H9 (cell line): ENCODE measurements at regions not wholly inside any gene's neighbourhood (a gene's known extent, or its start where the extent isn't known, plus 50 kb on each side); places are given as distances from the start of the nearest gene placed in this dataset.

Source experiments
- DNase-seq: peaks from one replicate; pipeline ENCODE4 v3.0.0-alpha.2; 2017
- H2AFZ ChIP-seq: one replicate; pipeline ENCODE4 v1.6.1; 2013; ENCODE audit warnings: mild to moderate bottlenecking, low read length, control low read depth, moderate library complexity
- H2AK5ac ChIP-seq: 2 replicates; pipeline ENCODE4 v1.6.1; 2013; ENCODE audit warnings: low read length, control low read depth, mixed read lengths; ENCODE audit not compliant: insufficient read length
- H2BK120ac ChIP-seq: one replicate; pipeline ENCODE4 v1.6.1; 2013; ENCODE audit warnings: low read depth, mild to moderate bottlenecking, low read length, control low read depth, inconsistent platforms; ENCODE audit not compliant: poor library complexity, severe bottlenecking
- H2BK12ac ChIP-seq: 2 replicates; pipeline ENCODE4 v1.6.1; 2013; ENCODE audit warnings: low read length, control low read depth, mixed read lengths, low read depth; ENCODE audit not compliant: insufficient read length
- H2BK15ac ChIP-seq: 2 replicates; pipeline ENCODE4 v1.6.1; 2013; ENCODE audit warnings: low read depth, low read length, control low read depth
- H2BK20ac ChIP-seq: one replicate; pipeline ENCODE4 v1.6.1; 2013; ENCODE audit warnings: low read depth, mild to moderate bottlenecking, low read length, control low read depth, inconsistent platforms; ENCODE audit not compliant: poor library complexity, severe bottlenecking
- H2BK5ac ChIP-seq: 2 replicates; pipeline ENCODE4 v1.6.1; 2013; ENCODE audit warnings: low read length, control low read depth, mixed read lengths; ENCODE audit not compliant: insufficient read length
- H3K14ac ChIP-seq: 2 replicates; pipeline ENCODE4 v1.6.1; 2013; ENCODE audit warnings: low read length, control low read depth; ENCODE audit not compliant: insufficient read depth
- H3K18ac ChIP-seq: 2 replicates; pipeline ENCODE4 v1.6.1; 2013; ENCODE audit warnings: low read depth, mild to moderate bottlenecking, mixed read lengths, low read length, control low read depth; ENCODE audit not compliant: insufficient read length
- H3K23ac ChIP-seq: 2 replicates; pipeline ENCODE4 v1.6.1; 2013; ENCODE audit warnings: low read length, control low read depth, mixed read lengths, low read depth; ENCODE audit not compliant: insufficient read length
- H3K23me2 ChIP-seq: 2 replicates; pipeline ENCODE4 v1.6.1; 2013; ENCODE audit warnings: low read depth, mild to moderate bottlenecking, mixed read lengths, low read length, control low read depth; ENCODE audit not compliant: insufficient read length, poor library complexity, severe bottlenecking
- H3K27ac ChIP-seq: 2 replicates; pipeline ENCODE4 v1.5.1; 2013; ENCODE audit warnings: low read length, control low read depth, mixed read lengths, low read depth; ENCODE audit not compliant: insufficient read length
- H3K27me3 ChIP-seq: 2 replicates; pipeline ENCODE4 v1.6.1; 2013; ENCODE audit warnings: low read length, control low read depth, inconsistent platforms; ENCODE audit not compliant: insufficient read depth
- H3K4ac ChIP-seq: 2 replicates; pipeline ENCODE4 v1.6.1; 2013; ENCODE audit warnings: low read depth, mild to moderate bottlenecking, control low read depth, inconsistent platforms, low read length, moderate library complexity
- H3K4me1 ChIP-seq: 2 replicates; pipeline ENCODE4 v1.6.1; 2013; ENCODE audit warnings: low read length, control low read depth, inconsistent platforms; ENCODE audit not compliant: insufficient read depth
- H3K4me2 ChIP-seq: 2 replicates; pipeline ENCODE4 v1.6.1; 2013; ENCODE audit warnings: low read length, control low read depth, mixed read lengths; ENCODE audit not compliant: insufficient read length, insufficient read depth
- H3K56ac ChIP-seq: 2 replicates; pipeline ENCODE4 v1.6.1; 2013; ENCODE audit warnings: low read depth, mild to moderate bottlenecking, mixed read lengths, low read length, control low read depth; ENCODE audit not compliant: insufficient read length
- H3K79me1 ChIP-seq: 2 replicates; pipeline ENCODE4 v1.6.1; 2013; ENCODE audit warnings: low read depth, mild to moderate bottlenecking, moderate library complexity, low read length, control low read depth, inconsistent platforms; ENCODE audit not compliant: insufficient read depth, poor library complexity, severe bottlenecking
- H3K79me2 ChIP-seq: 2 replicates; pipeline ENCODE4 v1.6.1; 2013; ENCODE audit warnings: low read length, control low read depth, inconsistent platforms; ENCODE audit not compliant: insufficient read depth
- H3K9ac ChIP-seq: 2 replicates; pipeline ENCODE4 v1.6.1; 2013; ENCODE audit warnings: low read length, control low read depth, mixed read lengths; ENCODE audit not compliant: insufficient read length; ENCODE audit errors: extremely low read depth
- H3K9me3 ChIP-seq: one replicate; pipeline ENCODE4 v1.6.1; 2013; ENCODE audit warnings: low read depth, low read length, inconsistent platforms; ENCODE audit not compliant: control insufficient read depth
- H3T11ph ChIP-seq: one replicate; pipeline ENCODE4 v1.6.1; 2013; ENCODE audit warnings: mild to moderate bottlenecking, low read length, control low read depth, inconsistent platforms
- H4K20me1 ChIP-seq: one replicate; pipeline ENCODE4 v1.6.1; 2013; ENCODE audit not compliant: control insufficient read depth, insufficient read length, insufficient read depth
- H4K5ac ChIP-seq: 2 replicates; pipeline ENCODE4 v1.6.1; 2013; ENCODE audit warnings: low read depth, mild to moderate bottlenecking, mixed read lengths, low read length, control low read depth; ENCODE audit not compliant: insufficient read length
- H4K8ac ChIP-seq: replicated peaks from 2 replicates; pipeline ENCODE4 v1.6.1; 2013; ENCODE audit warnings: low read length, control low read depth, mixed read lengths, low read depth; ENCODE audit not compliant: insufficient read length
- H4K91ac ChIP-seq: 2 replicates; pipeline ENCODE4 v1.6.1; 2013; ENCODE audit warnings: low read depth, mild to moderate bottlenecking, moderate library complexity, mixed read lengths, low read length, control low read depth; ENCODE audit not compliant: insufficient read length
- H3K27ac Mint-ChIP-seq, 3 experiments: 2 replicates in 2 of 3; 3 replicates in 1 of 3; pipeline ENCODE4 v1.8.0; 2020 to 2021; ENCODE audit warnings: mixed read lengths in 3 of 3, mild to moderate bottlenecking in 1 of 3, moderate library complexity in 1 of 3
- H3K27me3 Mint-ChIP-seq: 2 replicates; pipeline ENCODE4 v1.8.0; 2021; ENCODE audit warnings: low read depth, mild to moderate bottlenecking, moderate library complexity, mixed read lengths
- H3K36me3 Mint-ChIP-seq, 3 experiments: 2 replicates in 2 of 3; 3 replicates in 1 of 3; pipeline ENCODE4 v1.8.0; 2020 to 2021; ENCODE audit warnings: low read depth in 3 of 3, mixed read lengths in 3 of 3; ENCODE audit not compliant: insufficient read depth in 1 of 3
- H3K4me1 Mint-ChIP-seq, 2 experiments: 2 replicates each; pipeline ENCODE4 v1.8.0; 2020; ENCODE audit warnings: mixed read lengths in 2 of 2
- H3K4me3 Mint-ChIP-seq, 2 experiments: 2 replicates in 1 of 2; 3 replicates in 1 of 2; pipeline ENCODE4 v1.8.0; 2020 to 2021; ENCODE audit warnings: mild to moderate bottlenecking in 2 of 2, mixed read lengths in 2 of 2, moderate library complexity in 1 of 2
- H3K9me3 Mint-ChIP-seq, 2 experiments: 2 replicates in 1 of 2; 3 replicates in 1 of 2; pipeline ENCODE4 v1.8.0; 2020; ENCODE audit warnings: mild to moderate bottlenecking in 2 of 2, mixed read lengths in 2 of 2, moderate library complexity in 1 of 2
- WGBS: extraction: QIAGEN DNeasy Blood & Tissue Kit; methylation state at CpG from one replicate; pipeline ENCODE4 v1.1.7; 2013; ENCODE audit warnings: missing lambda C conversion rate, low lambda C conversion rate, mixed read lengths; ENCODE audit not compliant: insufficient read length; ENCODE audit errors: extremely low coverage; 5-methylcytosine and 5-hydroxymethylcytosine counted together
- TF ChIP-seq, protein P1 (sequence below): fragments of 200-600 bp; sonication (generic); conservative IDR thresholded peaks from 3 replicates; pipeline ENCODE4 v1.8.0; 2021; ENCODE audit warnings: antibody characterized with exemption, mild to moderate bottlenecking

DNA sequence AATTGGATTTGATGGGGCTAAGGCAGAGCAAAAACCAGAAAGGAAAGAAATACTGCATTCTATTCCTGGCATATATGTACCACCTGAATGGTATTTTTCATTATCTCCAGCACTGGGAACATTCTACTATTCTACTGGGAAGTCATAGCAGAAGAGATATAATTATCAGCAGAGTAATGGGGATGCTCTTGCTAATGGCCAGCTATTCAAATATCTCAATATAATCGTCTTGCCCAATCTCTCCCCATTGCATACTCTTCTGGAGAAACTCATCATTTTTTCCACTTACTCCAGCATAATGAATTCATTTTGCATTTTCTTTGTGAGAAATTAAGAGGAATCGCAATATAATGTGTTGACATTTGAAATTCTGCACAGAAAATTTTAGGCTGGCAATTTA is 1794.7 kb upstream of the PIK3C3 start:
- Histone ChIP-seq H3K9ac (no peak overlapping the region), H3K4me2 (no peak overlapping the region), H4K91ac (no peak overlapping the region), H2AFZ (no peak overlapping the region), H3K23me2 (no peaks in the 10 kb centered on the region), H2AK5ac (no peak overlapping the region), H4K20me1 (no peaks in the 10 kb centered on the region), H3K23ac (no peak overlapping the region), H4K8ac (no peak overlapping the region), H2BK15ac (no peak overlapping the region), H3K56ac (no peak overlapping the region), H3K27ac (no peak overlapping the region), H3K79me2 (no peaks in the 10 kb centered on the region), H3K18ac (no peak overlapping the region), H2BK5ac (no peak overlapping the region), H3K4me1 (no peaks in the 10 kb centered on the region), H2BK12ac (no peak overlapping the region), H3K79me1 (no peaks in the 10 kb centered on the region), H3K9me3 (no peaks in the 10 kb centered on the region), H3K27me3 (no peaks in the 10 kb centered on the region), H3T11ph (no peak overlapping the region), H2BK20ac (no peak overlapping the region), H3K14ac (no peak overlapping the region), H4K5ac (no peak overlapping the region), H3K4ac (no peak overlapping the region), H2BK120ac (no peak overlapping the region)
- H3K4me1 Mint-ChIP-seq: peaks cover 2% of the 10 kb centered on the region in 2 experiments; a peak in 2 of 4 replicates
- H3K9me3 Mint-ChIP-seq: no peaks in the 10 kb centered on the region
- H3K27ac Mint-ChIP-seq: no peak overlapping the region
- DNase-seq: no peak
- no CpG with 5 or more reads among the region's 2 CpGs for WGBS
- no peak overlapping the region for H3K4me3 Mint-ChIP-seq
- H3K36me3 Mint-ChIP-seq: no peaks in the 10 kb centered on the region
- TF ChIP-seq, protein P1, sequence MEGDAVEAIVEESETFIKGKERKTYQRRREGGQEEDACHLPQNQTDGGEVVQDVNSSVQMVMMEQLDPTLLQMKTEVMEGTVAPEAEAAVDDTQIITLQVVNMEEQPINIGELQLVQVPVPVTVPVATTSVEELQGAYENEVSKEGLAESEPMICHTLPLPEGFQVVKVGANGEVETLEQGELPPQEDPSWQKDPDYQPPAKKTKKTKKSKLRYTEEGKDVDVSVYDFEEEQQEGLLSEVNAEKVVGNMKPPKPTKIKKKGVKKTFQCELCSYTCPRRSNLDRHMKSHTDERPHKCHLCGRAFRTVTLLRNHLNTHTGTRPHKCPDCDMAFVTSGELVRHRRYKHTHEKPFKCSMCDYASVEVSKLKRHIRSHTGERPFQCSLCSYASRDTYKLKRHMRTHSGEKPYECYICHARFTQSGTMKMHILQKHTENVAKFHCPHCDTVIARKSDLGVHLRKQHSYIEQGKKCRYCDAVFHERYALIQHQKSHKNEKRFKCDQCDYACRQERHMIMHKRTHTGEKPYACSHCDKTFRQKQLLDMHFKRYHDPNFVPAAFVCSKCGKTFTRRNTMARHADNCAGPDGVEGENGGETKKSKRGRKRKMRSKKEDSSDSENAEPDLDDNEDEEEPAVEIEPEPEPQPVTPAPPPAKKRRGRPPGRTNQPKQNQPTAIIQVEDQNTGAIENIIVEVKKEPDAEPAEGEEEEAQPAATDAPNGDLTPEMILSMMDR: no peak
- H3K27me3 Mint-ChIP-seq: no peaks in the 10 kb centered on the region
